ENCODE measurements at regions not wholly inside any gene's neighbourhood (a gene's known extent, or its start where the extent isn't known, plus 50 kb on each side); places are given as distances from the start of the nearest gene placed in this dataset.

DNA sequence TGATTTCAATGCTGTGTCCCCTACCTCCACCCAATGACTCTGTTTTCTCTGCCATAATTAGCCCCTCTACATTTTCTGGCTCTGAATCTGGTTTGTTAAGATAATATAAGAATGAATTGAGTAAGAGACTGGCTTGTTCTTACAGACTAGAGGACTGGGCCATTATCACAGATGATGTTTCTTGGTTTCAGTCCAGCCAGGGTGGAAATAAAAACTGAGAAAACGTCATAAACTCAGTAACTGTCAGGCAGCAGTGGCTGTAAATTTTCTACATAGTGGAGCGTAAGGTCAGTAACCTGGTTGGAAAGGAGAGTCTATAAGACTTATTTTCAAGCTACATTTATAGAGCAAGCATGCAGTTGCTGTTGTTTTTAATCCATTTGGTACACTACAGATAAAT, 485.4 kb downstream of the HTR7 start:
- DNase-seq (ENCODE audit: low read depth, low spot score): no peak
- no peaks in the 10 kb centered on the region for H3K36me3 ChIP-seq (ENCODE audit: control insufficient read depth, insufficient read depth, low read length)
- H3K4me3 ChIP-seq (ENCODE audit: low read depth in 2 of 2, low read length in 2 of 2): no peak overlapping the region
- no TSS peak for BruUV-seq (replicated peaks)
- H3K9me3 ChIP-seq (ENCODE audit: control insufficient read depth, insufficient read depth, low read depth, low read length): no peaks in the 10 kb centered on the region
- in situ Hi-C loops (cut with HindIII; ENCODE audit: low pct_unique_long_range_greater_than_20kb, low sequenced_read_pairs) (no loop called here), intact Hi-C loops (cut with micrococcal nuclease; ENCODE audit: unreplicated experiment) (no loop called here)
- no peaks in the 10 kb centered on the region for H3K27me3 ChIP-seq (ENCODE audit: control insufficient read depth, insufficient read depth, low read length)
- CTCF ChIA-PET: no interaction called here
- no peak overlapping the region for H3K27ac ChIP-seq (ENCODE audit: low read length)
- no peak for ATAC-seq
- no peaks in the 10 kb centered on the region for H3K4me1 ChIP-seq (ENCODE audit: control insufficient read depth, insufficient read depth, low read length)
- POLR2A ChIA-PET: no interaction called here
- TF ChIP-seq, protein P1, sequence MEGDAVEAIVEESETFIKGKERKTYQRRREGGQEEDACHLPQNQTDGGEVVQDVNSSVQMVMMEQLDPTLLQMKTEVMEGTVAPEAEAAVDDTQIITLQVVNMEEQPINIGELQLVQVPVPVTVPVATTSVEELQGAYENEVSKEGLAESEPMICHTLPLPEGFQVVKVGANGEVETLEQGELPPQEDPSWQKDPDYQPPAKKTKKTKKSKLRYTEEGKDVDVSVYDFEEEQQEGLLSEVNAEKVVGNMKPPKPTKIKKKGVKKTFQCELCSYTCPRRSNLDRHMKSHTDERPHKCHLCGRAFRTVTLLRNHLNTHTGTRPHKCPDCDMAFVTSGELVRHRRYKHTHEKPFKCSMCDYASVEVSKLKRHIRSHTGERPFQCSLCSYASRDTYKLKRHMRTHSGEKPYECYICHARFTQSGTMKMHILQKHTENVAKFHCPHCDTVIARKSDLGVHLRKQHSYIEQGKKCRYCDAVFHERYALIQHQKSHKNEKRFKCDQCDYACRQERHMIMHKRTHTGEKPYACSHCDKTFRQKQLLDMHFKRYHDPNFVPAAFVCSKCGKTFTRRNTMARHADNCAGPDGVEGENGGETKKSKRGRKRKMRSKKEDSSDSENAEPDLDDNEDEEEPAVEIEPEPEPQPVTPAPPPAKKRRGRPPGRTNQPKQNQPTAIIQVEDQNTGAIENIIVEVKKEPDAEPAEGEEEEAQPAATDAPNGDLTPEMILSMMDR (IDR thresholded peaks at IDR 0.05): no peak
- TF ChIP-seq POLR2AphosphoS5 (IDR thresholded peaks at IDR 0.05; ENCODE audit: low read depth, low read length) (no peak), TCF7L2 (IDR thresholded peaks at IDR 0.05; ENCODE audit: low read depth, low read length) (no peak), SIN3A (IDR thresholded peaks at IDR 0.05; ENCODE audit: borderline replicate concordance, insufficient read depth, low read depth, low read length) (no peak), REST (IDR thresholded peaks at IDR 0.05; ENCODE audit: insufficient read depth in 1 of 2, low read depth in 2 of 2, low read length in 1 of 2) (no peak)

- no peaks in the 10 kb centered on the region for H3K9me3 ChIP-seq (ENCODE audit: control insufficient read depth, insufficient read depth, low read depth, low read length)
- no peaks in the 10 kb centered on the region for H3K27me3 ChIP-seq (ENCODE audit: control insufficient read depth, insufficient read depth, low read length)
- intact Hi-C loops (cut with micrococcal nuclease; ENCODE audit: unreplicated experiment): no loop called here
- ATAC-seq (no peak), DNase-seq (ENCODE audit: low read depth, low spot score) (no peak)
- POLR2A ChIA-PET: no interaction called here
- H3K4me1 ChIP-seq (ENCODE audit: control insufficient read depth, insufficient read depth, low read length): no peaks in the 10 kb centered on the region
- BruUV-seq (replicated peaks): no TSS peak
- H3K27ac ChIP-seq (ENCODE audit: low read length): no peak overlapping the region
- CTCF ChIA-PET: no interaction called here
- no peaks in the 10 kb centered on the region for H3K36me3 ChIP-seq (ENCODE audit: control insufficient read depth, insufficient read depth, low read length)
- in situ Hi-C loops (cut with HindIII; ENCODE audit: low pct_unique_long_range_greater_than_20kb, low sequenced_read_pairs): no loop called here
- TF ChIP-seq TCF7L2 (IDR thresholded peaks at IDR 0.05; ENCODE audit: low read depth, low read length): no peak
- TF ChIP-seq SIN3A (IDR thresholded peaks at IDR 0.05; ENCODE audit: borderline replicate concordance, insufficient read depth, low read depth, low read length): no peak
- TF ChIP-seq POLR2AphosphoS5 (IDR thresholded peaks at IDR 0.05; ENCODE audit: low read depth, low read length): no peak
- TF ChIP-seq REST (IDR thresholded peaks at IDR 0.05; ENCODE audit: insufficient read depth in 1 of 2, low read depth in 2 of 2, low read length in 1 of 2): no peak
- TF ChIP-seq, protein P1 (IDR thresholded peaks at IDR 0.05): no peak
- H3K4me3 ChIP-seq (ENCODE audit: low read depth in 2 of 2, low read length in 2 of 2): no peak overlapping the region
Measured at GRCh38 chr10:90373911-90374310, 483.9 kb downstream of the HTR7 start.

Measured in Panc1 (cell line).